NB4 (cell line): ENCODE measurements at regions not wholly inside any gene's neighbourhood (a gene's known extent, or its start where the extent isn't known, plus 50 kb on each side); places are given as distances from the start of the nearest gene placed in this dataset.

Source experiments
- DNase-seq: peaks from one replicate; pipeline ENCODE4 v3.0.0; 2010; ENCODE audit warnings: low read depth
- H3K4me3 ChIP-seq: one replicate; pipeline ENCODE4 v1.5.1; 2011; ENCODE audit warnings: mild to moderate bottlenecking, low read depth, low read length, moderate library complexity
- MYC ChIP-seq: IDR thresholded peaks from 2 replicates; pipeline ENCODE4 v1.6.1; 2011; ENCODE audit warnings: low read depth, low read length
- POLR2A ChIP-seq: IDR thresholded peaks from 2 replicates; pipeline ENCODE4 v1.6.1; 2011; ENCODE audit warnings: mild to moderate bottlenecking; ENCODE audit not compliant: insufficient read length; ENCODE audit errors: extremely low read depth
- TF ChIP-seq, protein P1 (sequence below): IDR thresholded peaks from 2 replicates; pipeline ENCODE4 v1.6.1; 2011; ENCODE audit warnings: low read depth, low read length
- TF ChIP-seq, protein P2 (sequence below): IDR thresholded peaks from one replicate; pipeline ENCODE4 v1.5.1; 2012; ENCODE audit warnings: low read depth, low read length

DNA sequence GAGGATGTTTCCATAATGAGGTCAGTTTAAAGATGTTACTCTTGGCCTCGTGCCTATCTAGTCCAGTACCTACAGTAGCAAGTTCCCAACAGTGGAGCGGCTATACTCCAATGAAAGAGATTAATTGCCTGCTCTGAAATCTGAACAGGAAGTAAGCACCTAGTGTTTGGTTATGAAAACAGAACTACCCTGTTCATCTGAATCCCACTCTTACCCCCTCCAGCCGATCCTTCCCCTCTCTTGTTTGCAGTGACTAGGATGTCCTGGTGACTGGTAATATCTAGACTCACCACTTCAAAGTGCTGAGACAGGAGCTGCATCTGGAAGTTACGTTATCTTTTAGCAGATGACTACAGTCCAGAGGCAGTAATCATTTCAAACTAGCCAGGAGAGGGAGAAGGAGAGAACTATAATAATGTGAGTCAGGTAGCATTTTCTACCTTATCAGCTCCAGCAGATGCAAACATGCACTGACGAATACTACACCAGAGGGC, 666.7 kb upstream of the NRP1 start:
- no peak for DNase-seq
- TF ChIP-seq POLR2A (no peak), MYC (no peak)
- TF ChIP-seq, protein P1, sequence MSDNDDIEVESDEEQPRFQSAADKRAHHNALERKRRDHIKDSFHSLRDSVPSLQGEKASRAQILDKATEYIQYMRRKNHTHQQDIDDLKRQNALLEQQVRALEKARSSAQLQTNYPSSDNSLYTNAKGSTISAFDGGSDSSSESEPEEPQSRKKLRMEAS = no peak
- TF ChIP-seq, protein P2, sequence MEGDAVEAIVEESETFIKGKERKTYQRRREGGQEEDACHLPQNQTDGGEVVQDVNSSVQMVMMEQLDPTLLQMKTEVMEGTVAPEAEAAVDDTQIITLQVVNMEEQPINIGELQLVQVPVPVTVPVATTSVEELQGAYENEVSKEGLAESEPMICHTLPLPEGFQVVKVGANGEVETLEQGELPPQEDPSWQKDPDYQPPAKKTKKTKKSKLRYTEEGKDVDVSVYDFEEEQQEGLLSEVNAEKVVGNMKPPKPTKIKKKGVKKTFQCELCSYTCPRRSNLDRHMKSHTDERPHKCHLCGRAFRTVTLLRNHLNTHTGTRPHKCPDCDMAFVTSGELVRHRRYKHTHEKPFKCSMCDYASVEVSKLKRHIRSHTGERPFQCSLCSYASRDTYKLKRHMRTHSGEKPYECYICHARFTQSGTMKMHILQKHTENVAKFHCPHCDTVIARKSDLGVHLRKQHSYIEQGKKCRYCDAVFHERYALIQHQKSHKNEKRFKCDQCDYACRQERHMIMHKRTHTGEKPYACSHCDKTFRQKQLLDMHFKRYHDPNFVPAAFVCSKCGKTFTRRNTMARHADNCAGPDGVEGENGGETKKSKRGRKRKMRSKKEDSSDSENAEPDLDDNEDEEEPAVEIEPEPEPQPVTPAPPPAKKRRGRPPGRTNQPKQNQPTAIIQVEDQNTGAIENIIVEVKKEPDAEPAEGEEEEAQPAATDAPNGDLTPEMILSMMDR = no peak

DNA sequence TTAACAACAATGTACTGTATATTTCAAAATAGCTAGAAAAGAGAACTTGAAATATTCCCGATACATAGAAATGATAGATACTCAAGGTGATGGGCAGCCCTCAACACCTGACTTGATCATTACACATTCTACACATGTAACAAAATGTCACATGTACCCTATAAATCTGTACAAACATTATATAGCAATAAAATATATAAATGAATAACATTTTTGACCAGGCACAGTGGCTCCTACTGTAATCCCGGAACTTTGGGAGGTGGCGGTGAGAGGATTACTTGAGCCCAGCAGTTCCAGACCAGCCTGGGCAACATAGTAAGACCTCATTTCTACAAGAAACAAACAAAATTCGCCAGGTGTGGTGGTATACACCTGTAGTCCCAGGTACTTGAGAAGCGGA, 659.5 kb upstream of the NRP1 start:
- DNase-seq = no peak
- no peak overlapping the region for H3K4me3 ChIP-seq
- TF ChIP-seq, protein P2 = no peak
- TF ChIP-seq, protein P1 = no peak
- no peak for TF ChIP-seq POLR2A
- TF ChIP-seq MYC = no peak

More for the DNA sequence above, 666.7 kb upstream of the NRP1 start:
- no peak overlapping the region for H3K4me3 ChIP-seq

DNA sequence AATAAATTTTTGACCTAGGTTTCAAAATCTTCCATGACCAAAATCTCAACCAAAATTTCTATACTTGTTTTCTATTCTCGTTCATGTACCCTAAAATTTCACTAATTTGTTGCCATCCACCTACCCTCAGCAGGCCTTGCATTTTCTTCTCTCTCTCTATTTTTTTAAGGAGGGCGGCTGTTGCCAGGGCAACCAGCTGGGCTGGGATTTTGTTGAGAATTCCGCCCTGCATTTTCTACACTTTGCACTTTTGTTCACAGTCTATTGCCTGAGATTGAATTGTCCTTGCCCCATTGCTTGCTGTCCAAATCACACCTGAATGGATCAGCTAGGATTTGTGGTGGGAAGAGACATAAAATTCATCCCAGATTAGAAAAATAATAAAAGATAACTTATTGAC, 657.5 kb upstream of the NRP1 start:
- DNase-seq = no peak
- no peak for TF ChIP-seq POLR2A

DNA sequence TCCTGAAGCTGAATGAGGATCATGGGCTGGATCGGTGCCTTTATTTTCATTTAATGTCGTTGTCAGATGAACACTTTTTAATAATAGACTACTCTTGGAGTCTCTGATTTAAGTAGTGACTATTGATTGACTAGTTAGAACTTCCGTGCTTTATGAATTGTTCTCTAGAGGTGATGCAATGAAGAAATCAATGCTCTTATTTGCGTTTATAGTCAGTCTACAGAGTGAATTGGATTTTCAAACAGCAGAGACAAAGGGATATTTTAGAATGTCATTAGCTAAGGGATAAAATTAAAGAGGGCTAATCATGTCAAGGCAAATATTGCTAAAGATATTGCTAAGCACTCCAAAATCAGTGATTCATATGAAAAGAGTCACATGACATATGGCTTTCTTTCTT, 652.0 kb upstream of the NRP1 start:
- DNase-seq = no peak
- no peak overlapping the region for H3K4me3 ChIP-seq
- no peak for TF ChIP-seq POLR2A
- TF ChIP-seq, protein P2 = no peak
- TF ChIP-seq MYC = no peak
- TF ChIP-seq, protein P1 = no peak

More for the DNA sequence above, 657.5 kb upstream of the NRP1 start:
- no peak overlapping the region for H3K4me3 ChIP-seq

DNA sequence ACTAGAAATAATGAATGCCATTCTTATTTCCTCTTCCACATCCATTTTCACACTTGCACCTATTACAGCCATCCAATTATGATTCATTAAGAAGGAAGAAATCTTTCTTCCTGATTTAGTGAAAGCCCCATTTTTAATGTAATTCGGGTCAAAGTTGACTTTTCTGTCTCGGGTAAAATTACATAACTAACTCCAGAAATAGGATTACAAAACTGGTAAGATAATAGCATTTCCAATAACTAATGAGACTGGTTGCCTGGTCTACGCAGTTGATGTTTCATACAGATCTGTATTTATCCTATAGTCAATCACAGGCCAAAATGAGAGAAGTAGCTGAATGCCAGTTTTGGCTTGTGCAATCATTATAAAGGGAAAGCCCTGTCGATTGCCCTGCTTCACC, 651.5 kb upstream of the NRP1 start:
- H3K4me3 ChIP-seq = no peak overlapping the region
- TF ChIP-seq, protein P2 = no peak
- DNase-seq = no peak

DNA sequence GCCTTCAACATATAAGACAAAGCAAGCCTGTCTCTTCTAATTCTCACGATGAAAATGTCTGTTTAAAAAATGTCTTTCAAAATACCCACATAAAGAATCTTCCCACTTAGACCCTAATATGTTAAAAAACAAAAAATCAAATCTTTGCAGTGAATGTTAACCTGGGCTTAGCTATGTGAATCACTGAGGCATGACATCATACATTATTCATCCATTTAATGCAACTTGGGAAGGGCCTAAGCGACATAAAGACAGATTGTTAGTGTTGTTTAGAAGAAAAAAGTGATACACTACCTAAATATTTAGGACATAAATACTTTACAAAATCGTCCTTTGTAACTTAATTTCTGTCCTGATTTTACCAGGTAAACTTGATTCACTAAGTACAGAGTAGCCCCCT, 648.5 kb upstream of the NRP1 start:
- no peak for DNase-seq
- H3K4me3 ChIP-seq = no peak overlapping the region
- TF ChIP-seq POLR2A = no peak

DNA sequence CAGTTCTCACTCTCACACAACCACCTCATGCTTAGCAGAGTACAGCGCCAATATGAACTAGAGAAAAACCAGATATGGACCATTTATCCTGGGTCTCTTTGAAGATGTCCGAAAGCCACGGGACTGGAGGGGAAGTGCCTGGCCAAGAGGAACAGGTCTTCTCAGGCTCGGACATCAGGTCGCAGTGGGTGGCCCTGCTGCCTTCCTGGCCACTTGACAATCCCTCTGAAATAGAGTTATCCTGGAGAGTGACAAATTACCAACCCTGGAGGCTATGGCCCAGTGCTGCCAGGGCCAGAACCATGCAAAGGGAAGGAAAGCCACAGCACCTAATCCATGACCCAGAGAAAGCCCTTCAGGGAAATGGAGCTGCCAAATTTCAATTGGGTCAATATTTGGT, 646.8 kb upstream of the NRP1 start:
- no peak for TF ChIP-seq POLR2A
- TF ChIP-seq, protein P2 = no peak
- no peak for TF ChIP-seq MYC
- TF ChIP-seq, protein P1 = no peak
- H3K4me3 ChIP-seq = no peak overlapping the region
- no peak for DNase-seq
